HG03097 (cell line): ENCODE measurements at regions not wholly inside any gene's neighbourhood (a gene's known extent, or its start where the extent isn't known, plus 50 kb on each side); places are given as distances from the start of the nearest gene placed in this dataset.

Experiments used
- ATAC-seq: cut with Tn5 transposase; IDR thresholded peaks from one replicate; pipeline ENCODE4 v1.9.1; 2021; ENCODE audit not compliant: unreplicated experiment, low FRiP score

- no peak for ATAC-seq
These were observed 200.9 kb upstream of the ID2 start for GRCh38 chr2:8480915-8481314.

- peak; percentile 26 for ATAC-seq
These were observed 200.3 kb upstream of the ID2 start for GRCh38 chr2:8481463-8482009.

GRCh38 chr2:8482432-8482831, 199.4 kb upstream of the ID2 start:
- no peak for ATAC-seq

GRCh38 chr2:8484502-8485283, 197.2 kb upstream of the ID2 start:
- no peak for ATAC-seq

GRCh38 chr2:8485736-8486135, 196.1 kb upstream of the ID2 start:
- no peak for ATAC-seq

GRCh38 chr2:8486141-8486540, 195.7 kb upstream of the ID2 start:
- no peak for ATAC-seq

GRCh38 chr2:8487461-8487932, 194.4 kb upstream of the ID2 start:
- peak; percentile 16 for ATAC-seq

GRCh38 chr2:8488001-8488738, 193.7 kb upstream of the ID2 start:
- peak; percentile 77 for ATAC-seq

GRCh38 chr2:8489221-8489620, 192.6 kb upstream of the ID2 start:
- ATAC-seq: no peak

GRCh38 chr2:8489751-8490150, 192.1 kb upstream of the ID2 start:
- no peak for ATAC-seq

GRCh38 chr2:8490166-8490721, 191.6 kb upstream of the ID2 start:
- ATAC-seq: no peak

GRCh38 chr2:8491296-8492027, 190.4 kb upstream of the ID2 start:
- no peak for ATAC-seq

- ATAC-seq: no peak
These were observed 187.7 kb upstream of the ID2 start for GRCh38 chr2:8494151-8494550.

- ATAC-seq: no peak
These were observed 187.3 kb upstream of the ID2 start for GRCh38 chr2:8494589-8494988.

GRCh38 chr2:8495189-8495989, 186.5 kb upstream of the ID2 start:
- no peak for ATAC-seq

GRCh38 chr2:8496079-8496478, 185.8 kb upstream of the ID2 start:
- ATAC-seq: no peak

GRCh38 chr2:8496617-8497016, 185.2 kb upstream of the ID2 start:
- no peak for ATAC-seq

- ATAC-seq: no peak
These were observed 182.9 kb upstream of the ID2 start for GRCh38 chr2:8498994-8499393.

- no peak for ATAC-seq
These were observed 181.5 kb upstream of the ID2 start for GRCh38 chr2:8500124-8501054.
